CD4-positive, CD25-positive, alpha-beta regulatory T cell (primary cell): ENCODE measurements at regions not wholly inside any gene's neighbourhood (a gene's known extent, or its start where the extent isn't known, plus 50 kb on each side); places are given as distances from the start of the nearest gene placed in this dataset.

Experiments used
- ATAC-seq, 2 donors: fragments of 150-1000 bp; cut with Tn5 transposase; one replicate each; pipeline ENCODE4 v1.10.0; 2021; ENCODE audit warnings: low read depth in 2 of 2, moderate number of reproducible peaks in 2 of 2, moderate library complexity in 1 of 2
- DNase-seq, 3 donors: peaks; one replicate each; pipeline versions ENCODE4 v3.0.0 to v3.0.0-alpha.2; 2012 to 2022; ENCODE audit warnings: mixed read lengths in 1 of 3
- H3K27ac ChIP-seq: one replicate; pipeline ENCODE4 v1.7.0; 2013; ENCODE audit warnings: mild to moderate bottlenecking, low read length; ENCODE audit not compliant: insufficient read depth, poor library complexity, severe bottlenecking
- H3K27me3 ChIP-seq: one replicate; pipeline ENCODE4 v1.7.0; 2013; ENCODE audit warnings: low read length; ENCODE audit not compliant: control insufficient read depth, insufficient read depth
- H3K36me3 ChIP-seq: one replicate; pipeline ENCODE4 v1.7.0; 2013; ENCODE audit warnings: mild to moderate bottlenecking, low read length, moderate library complexity; ENCODE audit not compliant: control insufficient read depth, insufficient read depth
- H3K4me1 ChIP-seq: 2 replicates; pipeline ENCODE4 v1.7.0; 2013; ENCODE audit warnings: mild to moderate bottlenecking, low read length; ENCODE audit not compliant: insufficient read depth, control insufficient read depth, poor library complexity, severe bottlenecking
- H3K4me3 ChIP-seq: one replicate; pipeline ENCODE4 v1.7.0; 2013; ENCODE audit warnings: low read depth, mild to moderate bottlenecking, low read length, moderate library complexity
- H3K9me3 ChIP-seq, 2 experiments: 1 replicate in 1 of 2; 2 replicates in 1 of 2; pipeline ENCODE4 v1.7.0; 2013; ENCODE audit warnings: low read length in 2 of 2, mild to moderate bottlenecking in 1 of 2, moderate library complexity in 1 of 2; ENCODE audit not compliant: control insufficient read depth in 2 of 2
- H3K27ac Mint-ChIP-seq, 3 donors: one replicate each; pipeline ENCODE4 v1.8.0; 2020 to 2022; ENCODE audit warnings: mild to moderate bottlenecking in 3 of 3, mixed read lengths in 3 of 3, moderate library complexity in 2 of 3
- H3K27me3 Mint-ChIP-seq: one replicate; pipeline ENCODE4 v1.8.0; 2022; ENCODE audit warnings: mild to moderate bottlenecking, mixed read lengths
- H3K36me3 Mint-ChIP-seq: one replicate; pipeline ENCODE4 v1.8.0; 2020; ENCODE audit warnings: mixed read lengths
- H3K4me1 Mint-ChIP-seq, 4 donors: one replicate each; pipeline ENCODE4 v1.8.0; 2020 to 2022; ENCODE audit warnings: mixed read lengths in 4 of 4, mild to moderate bottlenecking in 1 of 4
- H3K4me3 Mint-ChIP-seq, 4 donors: one replicate each; pipeline ENCODE4 v1.8.0; 2020 to 2022; ENCODE audit warnings: mild to moderate bottlenecking in 4 of 4, mixed read lengths in 4 of 4, moderate library complexity in 3 of 4
- H3K9me3 Mint-ChIP-seq, 7 donors: one replicate each; pipeline ENCODE4 v1.8.0; 2020 to 2022; ENCODE audit warnings: mixed read lengths in 7 of 7, mild to moderate bottlenecking in 3 of 7, moderate library complexity in 2 of 7

GRCh38 chr3:184489268-184489841, 72.2 kb upstream of the EPHB3 start:
- no peaks in the 10 kb centered on the region for H3K4me1 ChIP-seq

DNA sequence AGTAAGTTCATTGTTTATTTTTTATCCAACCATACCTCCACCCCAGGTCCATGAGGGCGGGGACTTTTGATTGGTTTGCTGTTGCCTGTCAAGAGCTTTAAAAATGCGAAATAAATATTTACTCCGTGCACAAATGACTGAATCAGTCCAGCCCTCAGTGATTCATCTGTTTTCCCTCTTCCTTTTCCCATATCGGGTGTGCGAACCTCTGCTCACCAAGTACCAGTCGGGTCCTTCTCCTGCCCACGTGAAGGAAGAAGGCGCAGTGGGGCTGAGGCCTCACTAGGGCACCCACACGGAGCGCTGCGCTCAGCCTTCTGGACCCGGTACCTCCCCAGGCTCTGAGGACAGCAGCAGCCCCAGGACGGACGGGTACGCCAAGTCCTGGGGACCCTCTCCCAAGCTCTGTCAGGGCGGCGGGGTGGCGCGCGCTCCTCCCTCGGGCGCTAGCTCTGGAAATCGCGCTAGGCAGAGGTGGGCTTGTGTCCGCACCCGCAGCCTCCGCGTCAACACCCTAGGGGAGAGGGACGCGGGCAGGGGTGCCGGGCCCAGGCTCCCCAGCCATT, 70.5 kb upstream of the EPHB3 start:
- peaks cover 43% of the 10 kb centered on the region for H3K27me3 Mint-ChIP-seq
- H3K36me3 Mint-ChIP-seq = no peaks in the 10 kb centered on the region
- Histone ChIP-seq H3K27ac (no peak overlapping the region), H3K27me3 (peaks cover 11% of the 10 kb centered on the region), H3K4me1 (no peaks in the 10 kb centered on the region), H3K4me3 (no peak overlapping the region), H3K9me3 (no peaks in the 10 kb centered on the region), H3K36me3 (no peaks in the 10 kb centered on the region)
- no peak for DNase-seq
- H3K9me3 Mint-ChIP-seq = peaks cover 0 to 2% (median 0%) of the 10 kb centered on the region in 7 donors
- H3K4me1 Mint-ChIP-seq = peaks cover 0 to 15% (median 4%) of the 10 kb centered on the region in 4 donors
- no peak overlapping the region for H3K4me3 Mint-ChIP-seq
- ATAC-seq = no peak
- peak overlapping the region in 1 of 3 donors; percentile 27 for H3K27ac Mint-ChIP-seq

More at GRCh38 chr3:184489268-184489841, 72.2 kb upstream of the EPHB3 start:
- Histone ChIP-seq H3K27ac (no peak overlapping the region), H3K9me3 (no peaks in the 10 kb centered on the region), H3K36me3 (no peaks in the 10 kb centered on the region), H3K4me3 (no peak overlapping the region), H3K27me3 (peaks cover 11% of the 10 kb centered on the region)
- no peak overlapping the region for H3K27ac Mint-ChIP-seq
- ATAC-seq = no peak
- peaks cover 0 to 15% (median 4%) of the 10 kb centered on the region in 4 donors for H3K4me1 Mint-ChIP-seq
- peaks cover 0 to 2% (median 0%) of the 10 kb centered on the region in 7 donors for H3K9me3 Mint-ChIP-seq
- H3K36me3 Mint-ChIP-seq = no peaks in the 10 kb centered on the region
- no peak overlapping the region for H3K4me3 Mint-ChIP-seq
- DNase-seq = no peak
- H3K27me3 Mint-ChIP-seq = peaks cover 39% of the 10 kb centered on the region

- H3K9me3 Mint-ChIP-seq = peaks cover 0 to 4% (median 0%) of the 10 kb centered on the region in 7 donors
- DNase-seq (peak in 1 of 3 donors; percentile 43), ATAC-seq (no peak)
- H3K4me3 Mint-ChIP-seq = peak overlapping the region in 2 of 4 donors; percentile 3 to 79
- Histone ChIP-seq H3K4me1 (no peaks in the 10 kb centered on the region), H3K9me3 (no peaks in the 10 kb centered on the region), H3K36me3 (no peaks in the 10 kb centered on the region), H3K4me3 (no peak overlapping the region), H3K27me3 (peaks cover 11% of the 10 kb centered on the region), H3K27ac (no peak overlapping the region)
- no peaks in the 10 kb centered on the region for H3K36me3 Mint-ChIP-seq
- no peak overlapping the region for H3K27ac Mint-ChIP-seq
- H3K27me3 Mint-ChIP-seq = peaks cover 46% of the 10 kb centered on the region
- peaks cover 0 to 15% (median 4%) of the 10 kb centered on the region in 4 donors for H3K4me1 Mint-ChIP-seq
Measured at GRCh38 chr3:184491867-184492615, 69.5 kb upstream of the EPHB3 start.

DNA sequence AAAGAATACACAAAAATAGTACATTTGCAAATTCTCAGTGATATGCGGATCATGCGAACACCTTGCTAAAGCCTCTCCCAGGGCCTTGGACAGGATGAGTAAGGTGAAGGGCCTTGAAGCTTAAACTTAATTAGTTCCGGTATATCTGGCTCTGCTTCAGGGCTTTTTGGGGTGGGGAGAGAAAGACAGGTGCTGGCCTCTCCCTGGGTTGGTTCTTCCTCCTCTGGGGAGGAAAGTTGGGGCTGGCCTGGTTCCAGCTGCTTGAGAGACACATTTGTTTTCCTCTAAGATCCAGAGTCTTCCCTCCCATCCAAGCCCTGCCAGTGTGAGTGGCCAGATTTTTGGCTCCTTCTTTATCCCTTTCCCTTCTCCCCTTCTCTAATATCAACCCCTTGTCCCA, 64.7 kb upstream of the EPHB3 start:
- Histone ChIP-seq H3K4me1 (no peaks in the 10 kb centered on the region), H3K9me3 (no peaks in the 10 kb centered on the region), H3K27ac (no peak overlapping the region), H3K27me3 (peaks cover 5% of the 10 kb centered on the region), H3K36me3 (no peaks in the 10 kb centered on the region), H3K4me3 (no peak overlapping the region)
- no peak overlapping the region for H3K4me3 Mint-ChIP-seq
- DNase-seq = no peak
- peaks cover 48% of the 10 kb centered on the region for H3K27me3 Mint-ChIP-seq
- H3K27ac Mint-ChIP-seq = no peak overlapping the region
- H3K4me1 Mint-ChIP-seq = peaks cover 0 to 15% (median 4%) of the 10 kb centered on the region in 4 donors
- peaks cover 0 to 4% (median 0%) of the 10 kb centered on the region in 7 donors for H3K9me3 Mint-ChIP-seq
- no peak for ATAC-seq
- no peaks in the 10 kb centered on the region for H3K36me3 Mint-ChIP-seq

DNA sequence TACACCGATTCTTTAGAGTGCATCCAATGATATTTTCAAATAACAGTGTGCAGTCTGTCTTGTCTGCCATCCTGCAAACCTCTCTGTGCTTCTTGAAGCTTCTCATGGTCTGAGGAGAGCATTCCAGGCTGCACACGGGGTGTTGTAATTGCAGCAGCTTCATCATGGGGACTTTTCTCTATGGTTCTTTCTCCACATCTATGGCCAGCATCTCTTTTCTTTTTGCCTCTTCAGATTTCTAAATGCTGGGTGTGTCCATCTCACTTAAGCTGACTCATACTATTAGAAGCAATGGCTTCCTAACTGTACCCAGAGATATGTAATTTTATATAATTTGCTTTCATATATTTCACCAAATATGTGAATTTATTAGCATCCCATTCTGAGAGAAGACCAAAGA, 63.8 kb upstream of the EPHB3 start:
- no peaks in the 10 kb centered on the region for H3K9me3 ChIP-seq
- H3K4me1 ChIP-seq = no peaks in the 10 kb centered on the region
- H3K4me3 ChIP-seq = no peak overlapping the region
- H3K36me3 ChIP-seq = no peaks in the 10 kb centered on the region
- H3K4me3 Mint-ChIP-seq = no peak overlapping the region
- peaks cover 5% of the 10 kb centered on the region for H3K27me3 ChIP-seq
- ATAC-seq (no peak), DNase-seq (no peak)
- H3K27ac ChIP-seq = no peak overlapping the region
- no peak overlapping the region for H3K27ac Mint-ChIP-seq
- peaks cover 0 to 9% (median 0%) of the 10 kb centered on the region in 4 donors for H3K4me1 Mint-ChIP-seq
- H3K9me3 Mint-ChIP-seq = peaks cover 0 to 4% (median 2%) of the 10 kb centered on the region in 7 donors
- peaks cover 42% of the 10 kb centered on the region for H3K27me3 Mint-ChIP-seq
- no peaks in the 10 kb centered on the region for H3K36me3 Mint-ChIP-seq

GRCh38 chr3:184498986-184499606, 62.5 kb upstream of the EPHB3 start:
- H3K9me3 Mint-ChIP-seq = peaks cover 0 to 4% (median 1%) of the 10 kb centered on the region in 7 donors
- H3K4me3 ChIP-seq = no peak overlapping the region
- no peak overlapping the region for H3K27ac ChIP-seq
- peaks cover 29% of the 10 kb centered on the region for H3K27me3 Mint-ChIP-seq
- DNase-seq = no peak
- no peaks in the 10 kb centered on the region for H3K4me1 ChIP-seq
- no peaks in the 10 kb centered on the region for H3K9me3 ChIP-seq
- H3K4me1 Mint-ChIP-seq = no peaks in the 10 kb centered on the region
- no peak overlapping the region for H3K4me3 Mint-ChIP-seq
- ATAC-seq = no peak
- H3K27ac Mint-ChIP-seq = no peak overlapping the region
- no peaks in the 10 kb centered on the region for H3K36me3 Mint-ChIP-seq
- no peaks in the 10 kb centered on the region for H3K36me3 ChIP-seq
- no peaks in the 10 kb centered on the region for H3K27me3 ChIP-seq

GRCh38 chr3:184500344-184500923, 61.2 kb upstream of the EPHB3 start:
- DNase-seq = no peak

More at GRCh38 chr3:184500344-184500923, 61.2 kb upstream of the EPHB3 start:
- H3K4me3 Mint-ChIP-seq = no peak overlapping the region
- Histone ChIP-seq H3K27me3 (peaks cover 3% of the 10 kb centered on the region), H3K36me3 (no peaks in the 10 kb centered on the region), H3K9me3 (no peaks in the 10 kb centered on the region), H3K4me1 (no peaks in the 10 kb centered on the region), H3K4me3 (no peak overlapping the region), H3K27ac (no peak overlapping the region)
- H3K36me3 Mint-ChIP-seq = no peaks in the 10 kb centered on the region
- H3K27ac Mint-ChIP-seq = no peak overlapping the region
- H3K27me3 Mint-ChIP-seq = peaks cover 28% of the 10 kb centered on the region
- no peaks in the 10 kb centered on the region for H3K4me1 Mint-ChIP-seq
- ATAC-seq = no peak
- H3K9me3 Mint-ChIP-seq = peaks cover 0 to 4% (median 1%) of the 10 kb centered on the region in 7 donors
